GM18511 (cell line): ENCODE measurements at regions not wholly inside any gene's neighbourhood (a gene's known extent, or its start where the extent isn't known, plus 50 kb on each side); places are given as distances from the start of the nearest gene placed in this dataset.

Source experiments
- ATAC-seq: cut with Tn5 transposase; IDR thresholded peaks from one replicate; pipeline ENCODE4 v1.9.1; 2021; ENCODE audit warnings: mild to moderate bottlenecking, moderate library complexity; ENCODE audit not compliant: unreplicated experiment

DNA sequence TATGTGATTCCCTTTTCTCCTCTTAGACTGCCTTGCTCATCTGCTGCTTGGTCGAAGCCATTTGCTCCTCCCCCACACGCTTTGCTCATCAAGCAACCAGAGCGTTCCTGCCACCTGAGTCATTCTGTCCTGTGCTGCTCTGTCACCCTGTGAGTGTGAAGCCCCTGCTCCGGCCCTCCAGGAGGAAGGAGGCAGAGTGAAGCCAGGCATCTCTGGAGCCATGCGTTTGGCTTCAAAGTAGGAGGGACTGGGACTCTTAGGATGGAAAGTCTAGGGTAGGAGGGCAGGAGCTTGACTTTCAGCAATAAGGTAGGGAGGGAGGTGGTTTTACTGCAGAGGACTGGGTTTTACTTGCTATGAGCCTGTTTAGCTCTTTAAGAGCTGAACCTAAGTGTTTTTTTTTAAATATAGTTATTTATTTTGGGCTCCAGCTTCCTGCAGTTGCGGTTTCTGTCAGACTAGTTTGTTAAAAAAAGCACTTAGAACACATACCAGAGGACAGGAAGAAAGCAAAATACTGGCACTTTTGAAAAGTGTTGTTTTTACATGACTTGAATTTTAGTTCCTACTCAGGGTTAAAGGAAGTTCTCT lies 63.6 kb downstream of the SPINK2 start:
- peak; percentile 93 for ATAC-seq

DNA sequence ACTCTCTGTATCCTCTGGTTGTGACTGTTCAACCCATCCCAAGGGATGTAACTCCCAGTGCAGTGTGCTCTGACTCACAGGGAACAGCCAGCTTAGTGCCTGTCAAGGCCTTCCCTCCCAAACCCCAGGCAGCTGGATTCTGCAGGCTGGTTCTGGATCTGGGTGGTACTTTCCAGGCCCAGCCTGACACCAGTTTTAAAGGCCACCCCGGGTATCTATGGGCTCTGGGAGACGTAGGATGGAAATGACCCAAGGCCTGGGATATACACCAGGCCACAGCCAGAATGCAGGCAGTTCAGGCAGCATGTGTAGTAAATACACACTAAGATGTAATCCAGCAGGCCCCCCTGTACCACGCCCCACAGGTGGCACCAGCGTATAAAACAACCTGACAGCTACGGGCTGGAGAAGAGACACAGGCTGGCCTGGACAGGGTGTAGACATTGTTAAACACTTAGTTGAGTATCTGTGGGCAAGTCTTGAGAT lies 64.2 kb downstream of the SPINK2 start:
- ATAC-seq: peak; percentile 42

DNA sequence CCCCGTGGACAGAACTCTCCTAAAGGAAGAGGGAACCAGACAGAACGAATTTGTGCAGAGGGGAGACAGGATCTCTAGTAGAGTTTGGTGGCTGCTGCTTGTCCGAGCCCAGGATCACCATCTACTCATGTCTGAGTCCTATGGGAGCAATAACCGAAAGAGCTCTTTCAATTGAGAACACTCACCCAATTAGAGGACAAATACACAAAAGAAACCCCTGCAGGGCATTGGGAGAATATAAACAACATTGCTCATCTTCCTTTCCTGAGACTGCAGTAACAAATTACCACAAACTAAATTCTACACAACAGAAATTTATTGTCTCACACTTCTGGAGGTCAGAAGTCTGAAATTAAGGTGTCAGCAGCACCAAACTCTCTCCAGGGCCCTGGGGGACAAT lies 65.6 kb downstream of the SPINK2 start:
- no peak for ATAC-seq

DNA sequence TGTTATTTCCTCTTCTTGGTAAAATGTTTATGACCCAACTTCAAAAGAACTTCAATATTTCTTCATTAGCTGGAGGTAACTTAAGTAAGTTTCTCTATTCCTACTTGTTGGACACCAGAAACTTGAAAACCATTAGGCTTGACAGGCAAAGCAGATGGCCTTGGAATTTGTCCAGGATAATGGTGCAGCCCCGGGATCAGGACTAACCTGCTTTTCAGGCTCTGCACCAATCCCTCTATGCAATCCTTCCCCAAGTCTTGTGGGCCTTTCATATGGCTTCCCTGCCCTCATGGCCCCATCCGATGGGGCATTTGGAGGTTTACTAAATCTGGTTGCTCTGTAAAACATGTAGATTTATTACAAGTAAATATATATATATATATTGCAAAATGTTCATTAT lies 68.5 kb downstream of the SPINK2 start:
- ATAC-seq: no peak

DNA sequence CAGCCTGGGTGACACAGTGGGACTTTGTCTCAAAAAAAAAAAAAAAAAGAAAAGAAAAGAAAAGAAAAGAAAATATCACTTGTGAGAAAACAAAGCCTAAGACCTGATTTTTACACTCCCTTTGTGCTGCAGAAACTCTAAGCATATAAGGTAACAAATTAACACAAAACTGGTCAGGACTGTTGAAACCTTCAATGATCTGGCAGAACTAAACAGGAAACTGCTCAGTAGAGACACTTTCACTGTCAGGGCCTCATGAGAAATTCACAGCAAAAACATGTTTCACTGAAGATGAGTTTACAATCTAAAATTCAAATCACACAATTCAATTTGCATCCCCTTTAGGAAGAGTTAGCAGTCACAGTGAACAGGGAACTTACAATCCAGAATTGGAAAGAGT lies 69.1 kb upstream of the HOPX start:
- ATAC-seq: no peak

DNA sequence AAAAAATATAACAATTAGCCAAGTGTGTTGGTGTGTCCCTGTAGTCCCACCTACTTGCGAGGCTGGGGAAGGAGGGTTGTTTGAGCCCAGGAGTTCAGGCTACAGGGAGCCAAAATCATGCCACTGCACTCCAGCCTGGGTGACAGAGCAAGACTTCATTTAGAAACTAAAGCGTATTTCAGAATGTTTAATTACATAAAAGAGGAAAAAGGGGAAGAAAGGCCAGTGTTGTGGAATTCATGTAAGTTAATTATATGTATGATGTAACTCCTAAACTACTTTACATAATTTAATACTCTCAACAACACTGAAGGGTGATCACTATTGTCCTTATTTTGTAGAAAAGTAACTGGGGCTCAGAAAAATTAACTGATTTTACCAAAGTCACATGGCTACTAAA lies 67.2 kb upstream of the HOPX start:
- ATAC-seq: no peak

DNA sequence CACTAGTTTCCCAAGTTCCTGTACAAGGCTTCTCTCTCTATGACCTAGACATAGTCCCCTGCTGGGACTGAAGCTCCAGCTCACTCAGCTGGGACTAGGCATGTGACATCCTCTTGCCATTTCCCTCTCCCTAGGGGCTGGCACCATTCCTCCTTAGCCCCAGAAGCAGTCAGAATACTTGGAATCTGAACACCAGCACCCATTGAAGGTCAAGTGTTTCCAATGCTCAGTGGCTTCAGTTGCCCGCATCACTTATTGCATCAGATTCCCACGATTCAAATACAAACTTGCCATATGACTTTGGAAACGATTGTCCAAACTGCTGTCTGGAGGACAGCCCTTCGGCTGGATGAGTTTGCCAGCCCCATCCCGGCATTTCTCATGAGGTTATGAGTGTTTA lies 65.5 kb upstream of the HOPX start:
- no peak for ATAC-seq

DNA sequence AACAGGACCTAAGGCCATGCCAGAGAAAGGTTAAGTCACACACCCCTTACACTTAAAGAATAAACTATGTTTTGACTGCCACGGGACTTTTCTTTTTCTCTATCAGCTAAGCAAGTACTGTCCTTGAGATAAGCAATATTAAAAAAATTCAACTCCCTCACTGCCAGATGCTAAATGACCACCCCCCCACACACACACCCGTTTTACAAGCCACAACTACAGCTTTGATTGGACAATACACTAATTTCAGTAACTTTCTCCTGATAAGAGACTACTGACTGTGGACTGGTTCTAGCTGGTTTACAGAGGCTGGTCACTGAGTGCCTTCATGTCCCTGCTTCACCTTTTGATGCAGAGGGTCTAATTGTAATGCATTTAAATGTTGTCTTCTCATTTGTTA lies 63.9 kb upstream of the HOPX start:
- ATAC-seq: no peak

DNA sequence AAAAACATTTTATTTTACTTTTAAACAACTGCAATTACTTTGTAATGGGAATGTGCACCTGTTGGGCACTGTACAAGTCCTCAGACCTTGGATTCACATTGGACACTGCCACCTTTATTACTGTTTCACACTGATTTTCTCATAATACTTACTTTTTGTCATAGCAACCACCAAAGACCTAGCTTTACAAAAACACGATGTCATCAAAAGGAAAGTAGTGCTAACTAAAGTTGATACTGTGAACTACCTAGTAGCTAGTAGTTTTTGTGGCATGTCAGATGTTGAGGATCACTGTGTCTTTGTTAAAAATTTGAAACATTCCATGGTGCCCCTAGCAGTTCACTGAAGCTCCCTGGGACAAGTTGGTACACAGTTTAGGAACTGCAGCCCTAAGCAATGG lies 62.9 kb upstream of the HOPX start:
- ATAC-seq: no peak

DNA sequence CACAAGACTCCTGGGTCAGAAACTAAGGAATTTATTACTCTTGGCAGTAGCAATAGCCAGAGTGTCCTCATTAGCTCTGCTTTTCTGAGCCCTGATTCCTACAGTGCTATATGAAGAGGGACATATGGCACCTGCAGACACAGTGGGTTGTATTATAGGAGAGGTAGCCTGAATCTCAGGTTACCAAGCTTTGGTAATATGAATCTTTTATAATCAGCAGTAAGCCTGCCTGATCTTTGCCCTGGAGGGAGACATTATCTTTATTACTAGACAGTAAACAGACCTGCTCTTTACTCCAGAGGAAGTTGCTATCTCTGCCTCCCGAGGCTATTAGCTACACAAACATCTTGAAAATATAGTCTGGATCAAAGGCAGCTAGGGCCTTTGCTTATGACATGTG lies 62.5 kb upstream of the HOPX start:
- no peak for ATAC-seq

DNA sequence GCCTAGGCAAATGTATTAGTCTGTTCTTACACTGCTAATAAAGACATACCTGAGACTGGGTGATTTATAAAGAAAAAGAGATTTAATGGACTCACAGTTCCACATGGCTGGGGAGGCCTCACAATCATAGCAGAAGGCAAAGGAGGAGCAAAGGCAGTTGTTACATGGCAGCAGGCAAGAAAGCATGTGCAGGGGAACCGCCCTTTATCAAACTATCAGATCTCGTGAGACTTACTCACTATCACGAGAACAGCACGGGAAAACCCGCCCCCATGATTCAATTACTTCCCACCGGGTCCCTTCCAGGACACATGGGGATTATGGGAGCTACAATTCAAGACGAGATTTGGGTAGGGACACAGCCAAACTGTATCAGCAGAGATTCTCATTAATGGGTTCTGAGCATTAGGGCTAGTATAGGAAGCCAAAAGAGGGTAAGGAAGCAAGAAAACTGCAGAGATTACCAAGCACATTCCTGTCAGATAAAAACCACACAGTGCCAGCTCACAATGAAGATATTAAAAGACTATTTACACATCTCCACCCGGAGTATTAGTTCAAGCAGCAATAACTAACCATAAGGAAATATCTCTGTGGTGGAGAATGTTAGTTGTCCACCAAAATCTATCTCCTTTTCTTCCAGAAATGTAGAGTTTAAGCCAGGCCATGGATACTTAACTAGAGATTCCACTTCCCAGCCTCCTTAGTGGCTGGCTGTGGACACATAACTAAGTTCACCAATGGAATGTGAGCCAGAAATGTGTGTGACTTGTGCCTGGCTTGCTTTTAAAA lies 61.2 kb upstream of the HOPX start:
- no peak for ATAC-seq

DNA sequence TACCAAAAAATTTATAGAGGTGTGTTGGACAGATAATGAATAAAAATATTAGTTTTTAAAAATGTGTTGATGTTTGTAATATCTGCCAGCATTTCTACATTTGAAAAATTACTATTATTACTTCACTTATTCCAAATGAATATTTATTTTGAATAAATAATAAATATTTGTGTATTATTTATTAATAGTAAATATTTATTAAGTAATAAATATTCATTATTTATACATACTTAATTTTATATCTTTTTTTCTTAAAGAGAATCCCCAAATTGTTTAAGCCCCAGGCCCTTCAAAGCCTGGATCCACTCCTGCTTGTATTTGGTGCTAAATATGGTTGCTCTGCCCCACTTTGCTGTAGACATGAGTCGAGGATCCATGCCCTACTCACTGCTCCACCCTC lies 60.5 kb upstream of the HOPX start:
- ATAC-seq: no peak

DNA sequence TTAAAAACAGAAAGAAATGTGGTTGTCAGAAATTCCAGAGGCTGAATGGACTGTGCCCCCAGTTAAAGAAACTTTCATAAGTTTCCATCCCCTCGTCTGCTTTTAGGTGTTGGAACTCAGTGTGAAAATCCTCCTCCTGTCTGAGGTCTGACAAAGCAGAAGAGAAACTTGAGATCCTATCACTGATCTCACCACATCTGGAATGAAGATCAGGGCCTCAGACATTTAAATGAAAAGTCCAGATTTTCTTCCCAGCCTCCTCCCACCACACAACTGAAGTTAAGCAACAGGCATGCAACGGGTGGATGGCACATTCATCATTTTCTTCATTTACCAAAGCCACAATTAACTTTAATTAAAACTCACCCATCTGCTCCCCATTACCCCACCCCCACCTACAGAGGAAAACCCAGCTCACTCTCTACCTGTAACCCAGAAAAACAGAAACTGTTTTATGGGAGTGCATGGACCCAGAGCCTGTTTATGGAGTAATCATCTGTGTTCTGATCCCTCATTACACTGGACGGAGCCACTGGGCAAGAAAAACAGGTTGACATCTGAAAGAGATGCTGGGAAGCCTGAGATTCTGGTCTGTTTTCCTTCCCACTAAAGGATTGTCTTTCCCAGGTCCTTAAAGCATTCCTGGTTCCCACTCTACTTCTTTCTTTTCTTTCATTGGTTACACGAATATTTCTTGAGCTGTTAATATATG lies 58.1 kb upstream of the HOPX start:
- ATAC-seq: no peak

DNA sequence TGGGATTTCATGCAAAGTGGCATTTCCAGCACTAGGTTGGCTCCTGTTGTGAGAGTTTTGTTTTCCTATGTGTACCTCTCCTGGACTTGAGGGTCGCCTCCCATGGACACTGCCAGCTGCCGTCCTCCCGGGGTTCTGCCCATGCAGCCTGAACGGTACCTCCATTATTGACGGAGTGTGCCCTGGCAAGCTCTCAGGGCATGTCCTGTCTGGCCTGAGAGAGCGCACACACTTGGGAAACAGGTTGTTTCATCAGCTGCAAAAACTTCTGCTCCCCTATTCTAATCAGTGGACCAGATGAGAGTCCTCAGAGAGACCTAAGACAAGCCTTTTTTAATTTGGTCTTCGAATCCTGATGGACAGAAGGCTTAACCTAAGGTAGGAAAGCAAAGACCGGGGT lies 56.6 kb upstream of the HOPX start:
- no peak for ATAC-seq

DNA sequence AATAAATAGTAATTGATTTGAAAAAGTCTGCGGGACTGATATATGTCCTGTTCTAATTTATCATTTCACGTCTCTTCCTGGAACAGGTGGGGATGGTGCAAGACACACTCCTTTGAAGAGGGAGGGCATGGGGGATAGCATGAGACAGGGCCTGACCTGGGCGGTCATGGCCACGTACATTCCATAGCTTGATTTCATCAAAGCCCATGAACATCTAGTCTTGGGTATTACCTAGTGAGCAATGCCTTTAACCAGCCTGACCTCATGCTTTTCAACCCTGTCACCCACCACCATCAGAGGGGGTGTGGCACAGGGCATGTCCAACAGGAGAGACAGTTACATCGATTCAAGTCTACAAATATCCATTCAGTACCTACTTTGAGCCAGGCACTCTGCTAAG lies 52.3 kb upstream of the HOPX start:
- no peak for ATAC-seq

DNA sequence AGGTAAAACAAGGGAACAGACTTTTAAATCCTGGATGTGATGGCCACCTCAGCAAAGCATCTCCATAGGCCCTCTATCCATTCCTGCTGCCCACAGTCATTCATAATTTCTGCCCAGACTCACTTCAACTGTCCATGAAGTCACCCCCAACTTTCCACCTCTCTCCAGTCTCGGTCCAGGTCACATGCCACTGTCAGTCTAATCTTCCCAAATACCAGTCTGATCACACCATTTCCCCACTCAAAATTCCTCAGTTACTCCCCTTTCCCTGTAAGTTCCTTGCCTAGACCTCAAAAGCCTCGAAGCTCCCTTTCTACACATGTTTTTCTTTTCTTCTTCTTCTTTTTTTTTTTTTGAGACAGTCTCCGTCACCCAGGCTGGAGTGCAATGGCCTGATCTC lies 51.2 kb upstream of the HOPX start:
- no peak for ATAC-seq

DNA sequence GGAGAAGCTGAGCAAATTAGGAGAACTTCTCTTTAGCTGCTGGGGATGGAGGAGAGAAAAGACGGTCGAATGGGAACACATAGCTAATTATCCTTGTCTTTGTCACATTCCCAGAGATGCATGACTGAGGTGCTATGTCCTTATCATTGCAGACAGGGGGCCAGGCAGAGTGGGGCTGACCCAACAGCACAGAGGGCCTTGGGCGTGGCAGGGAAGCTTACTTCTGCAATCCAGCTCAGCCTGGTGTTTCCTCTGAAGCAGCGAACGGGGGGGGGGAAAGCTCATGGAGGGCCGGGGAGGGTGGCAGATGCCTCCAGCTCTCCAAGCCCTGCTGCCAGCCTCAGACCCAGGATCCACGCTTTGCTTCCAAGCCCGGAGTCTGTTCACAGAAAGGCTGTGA lies 50.8 kb upstream of the HOPX start:
- ATAC-seq: no peak
